ENCODE measurements at regions not wholly inside any gene's neighbourhood (a gene's known extent, or its start where the extent isn't known, plus 50 kb on each side); places are given as distances from the start of the nearest gene placed in this dataset.

DNA sequence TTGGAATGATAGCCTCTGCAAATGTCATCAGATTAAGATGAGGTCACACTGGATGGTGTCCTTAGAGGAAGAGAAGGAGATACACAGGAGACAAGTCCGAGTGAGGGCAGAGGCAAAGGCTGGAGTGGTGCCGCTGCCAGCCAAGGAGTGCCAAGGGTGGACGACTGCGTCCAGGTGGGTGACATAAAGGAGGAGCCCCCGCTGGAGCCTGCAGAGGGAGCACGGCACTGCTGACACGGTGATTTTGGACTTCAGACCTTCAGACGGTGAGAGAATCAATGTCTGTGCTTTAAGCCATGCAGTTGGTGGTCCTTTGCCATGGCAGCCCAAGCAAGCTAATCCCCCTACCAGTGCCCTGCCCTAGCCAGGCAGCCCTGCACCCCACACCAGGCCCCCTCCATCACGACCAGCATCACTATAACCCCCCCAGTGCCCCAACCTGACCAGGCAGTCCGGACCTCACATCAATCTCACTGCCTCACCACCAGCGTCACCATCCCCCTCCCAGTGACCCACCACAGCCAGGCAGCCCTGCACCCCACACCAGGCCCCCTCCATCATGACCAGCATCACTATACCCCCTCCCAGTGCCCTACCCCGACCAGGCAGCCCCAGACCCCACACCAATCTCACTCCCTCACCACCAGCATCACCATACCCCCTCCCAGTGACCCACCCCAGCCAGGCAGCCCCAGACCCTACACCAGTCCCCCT is 130.0 kb downstream of the HMX1 start:
- TF ChIP-seq POLR2A (IDR thresholded peaks at IDR 0.05) (no peak), CTCF (IDR thresholded peaks at IDR 0.05) (no peak)

Measured in right lobe of liver (tissue), 4 donors.